Ovary (tissue), 7 donors: ENCODE measurements at regions not wholly inside any gene's neighbourhood (a gene's known extent, or its start where the extent isn't known, plus 50 kb on each side); places are given as distances from the start of the nearest gene placed in this dataset.

Experiments
- DNase-seq, 5 donors: peaks; one replicate each; pipeline ENCODE4 v3.0.0-alpha.2; 2019 to 2020
- H3K27ac ChIP-seq, 2 donors: fragments of 200-600 bp; one replicate each; pipeline versions ENCODE4 v1.5.1 to v1.8.0; 2019 to 2022
- H3K27me3 ChIP-seq: fragments of 200-600 bp; one replicate; pipeline ENCODE4 v1.8.0; 2022
- H3K36me3 ChIP-seq: fragments of 200-600 bp; sonication (generic); one replicate; pipeline ENCODE4 v1.5.1; 2019
- H3K4me1 ChIP-seq: one replicate; pipeline ENCODE4 v1.8.1; 2013; ENCODE audit warnings: mild to moderate bottlenecking, moderate library complexity; ENCODE audit not compliant: insufficient read depth
- H3K4me3 ChIP-seq: fragments of 200-600 bp; sonication (generic); one replicate; pipeline ENCODE4 v1.5.1; 2017
- H3K9me3 ChIP-seq, 2 donors: fragments of 200-600 bp in 1 of 2; sonication (generic) in 1 of 2; one replicate each; pipeline versions ENCODE4 v1.5.1 to v1.8.1; 2013 to 2019; ENCODE audit warnings: mild to moderate bottlenecking in 1 of 2, moderate library complexity in 1 of 2
- EP300 ChIP-seq: sonication (generic); formaldehyde crosslinking; IDR thresholded peaks from one replicate; pipeline ENCODE4 v1.6.1; 2017; ENCODE audit warnings: antibody characterized with exemption
- POLR2A ChIP-seq: fragments of 450-650 bp; IDR thresholded peaks from one replicate; pipeline ENCODE4 v1.6.1; 2017; ENCODE audit warnings: antibody characterized with exemption, mild to moderate bottlenecking, moderate library complexity
- WGBS, 3 donors: extraction: QIAGEN DNeasy Blood & Tissue Kit in 1 of 3; methylation state at CpG; one replicate each; pipeline versions ENCODE4 v1.1.5 to v1.1.7; 2013 to 2017; 5-methylcytosine and 5-hydroxymethylcytosine counted together
- intact Hi-C, 4 donors: fragments of 100-400 bp; cut with DNase I; formaldehyde crosslinking; loops; one replicate each; pipeline versions ENCODE4 v1.11.0 to v1.15.1; 2022 to 2023
- TF ChIP-seq, protein P1 (sequence below), 3 donors: fragments of 450-650 bp in 2 of 3; fragments of 200-600 bp in 1 of 3; IDR thresholded peaks; one replicate each; pipeline versions ENCODE4 v1.5.1 to v1.8.0; 2016 to 2022; ENCODE audit warnings: antibody characterized with exemption in 3 of 3, mild to moderate bottlenecking in 1 of 3
- donor health status: DM: no; HTN: no; CAD: no; lungs with moderate emphysema.
- donor health status: DM: no; HTN: no; CAD: no.
- donor health status: Bipolar disorder and iron deficiency.
- donor health status: DM: no; HTN: no; CAD: no.
- donor health status: DM: yes; HTN: yes; CAD: no.

GRCh38 chr21:35764586-35764985, 295.7 kb downstream of the SETD4 start:
- no peaks in the 10 kb centered on the region for H3K27me3 ChIP-seq
- no peaks in the 10 kb centered on the region for H3K4me1 ChIP-seq
- no peaks in the 10 kb centered on the region for H3K9me3 ChIP-seq
- H3K36me3 ChIP-seq: no peaks in the 10 kb centered on the region
- no peak overlapping the region for H3K4me3 ChIP-seq
- DNase-seq: no peak
- TF ChIP-seq POLR2A: no peak
- TF ChIP-seq EP300: no peak
- TF ChIP-seq, protein P1, sequence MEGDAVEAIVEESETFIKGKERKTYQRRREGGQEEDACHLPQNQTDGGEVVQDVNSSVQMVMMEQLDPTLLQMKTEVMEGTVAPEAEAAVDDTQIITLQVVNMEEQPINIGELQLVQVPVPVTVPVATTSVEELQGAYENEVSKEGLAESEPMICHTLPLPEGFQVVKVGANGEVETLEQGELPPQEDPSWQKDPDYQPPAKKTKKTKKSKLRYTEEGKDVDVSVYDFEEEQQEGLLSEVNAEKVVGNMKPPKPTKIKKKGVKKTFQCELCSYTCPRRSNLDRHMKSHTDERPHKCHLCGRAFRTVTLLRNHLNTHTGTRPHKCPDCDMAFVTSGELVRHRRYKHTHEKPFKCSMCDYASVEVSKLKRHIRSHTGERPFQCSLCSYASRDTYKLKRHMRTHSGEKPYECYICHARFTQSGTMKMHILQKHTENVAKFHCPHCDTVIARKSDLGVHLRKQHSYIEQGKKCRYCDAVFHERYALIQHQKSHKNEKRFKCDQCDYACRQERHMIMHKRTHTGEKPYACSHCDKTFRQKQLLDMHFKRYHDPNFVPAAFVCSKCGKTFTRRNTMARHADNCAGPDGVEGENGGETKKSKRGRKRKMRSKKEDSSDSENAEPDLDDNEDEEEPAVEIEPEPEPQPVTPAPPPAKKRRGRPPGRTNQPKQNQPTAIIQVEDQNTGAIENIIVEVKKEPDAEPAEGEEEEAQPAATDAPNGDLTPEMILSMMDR (IDR thresholded peaks at IDR 0.05): no peak
- intact Hi-C loops: loop anchor here in 1 of 4 donors (5.0 kb wide), 1 partner anchor 178 kb away; no protein-coding TSS in a partner anchor
- H3K27ac ChIP-seq: no peak overlapping the region

DNA sequence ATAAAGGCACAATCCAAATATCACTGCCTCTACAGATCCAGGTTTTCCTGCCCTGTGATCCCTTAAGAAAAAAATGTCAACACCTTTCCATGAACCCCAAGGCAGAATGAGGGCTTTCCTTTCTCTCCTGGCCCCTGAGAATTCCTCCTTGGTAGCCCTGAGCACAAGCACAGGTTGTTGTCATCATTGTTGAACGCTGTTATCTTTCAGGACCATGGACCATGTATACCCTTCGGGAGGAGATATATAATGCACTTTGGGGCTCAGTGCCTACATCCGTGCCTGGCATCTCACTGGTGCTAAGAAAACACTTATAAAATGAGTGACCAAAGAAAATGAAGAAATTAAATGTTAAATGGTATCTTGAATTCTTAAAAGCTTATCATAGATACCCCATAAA, 296.2 kb downstream of the SETD4 start:
- H3K27me3 ChIP-seq: no peaks in the 10 kb centered on the region
- H3K27ac ChIP-seq: no peak overlapping the region
- no peaks in the 10 kb centered on the region for H3K9me3 ChIP-seq
- no peak overlapping the region for H3K4me3 ChIP-seq
- intact Hi-C loops: loop anchor here in 1 of 4 donors (5.0 kb wide), 1 partner anchor 178 kb away; no protein-coding TSS in a partner anchor
- TF ChIP-seq, protein P1 (IDR thresholded peaks at IDR 0.05): no peak
- no peaks in the 10 kb centered on the region for H3K36me3 ChIP-seq
- 92 to 95% (median 94%) methylated on average over 3 of the region's 3 CpGs for WGBS, 3 donors
- no peaks in the 10 kb centered on the region for H3K4me1 ChIP-seq
- no peak for DNase-seq

DNA sequence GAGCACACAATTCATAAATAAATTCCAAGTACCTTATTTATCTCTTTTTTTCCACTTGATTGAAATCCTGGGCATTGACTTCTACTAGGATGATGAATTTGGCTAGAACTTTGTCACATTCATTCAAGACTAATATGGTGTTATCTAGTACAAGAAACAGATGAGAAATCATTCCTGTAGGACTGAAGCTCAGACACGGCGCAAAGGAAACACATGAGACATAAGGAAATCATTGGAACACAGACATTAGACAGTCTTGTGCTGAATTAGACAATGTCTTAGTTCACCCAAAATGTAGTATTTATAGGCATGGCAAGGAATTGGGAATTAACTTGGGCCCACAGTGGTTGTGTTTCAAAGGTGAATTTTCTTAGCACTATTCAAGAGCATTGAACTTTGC, 305.7 kb downstream of the SETD4 start:
- no peaks in the 10 kb centered on the region for H3K27me3 ChIP-seq
- no peaks in the 10 kb centered on the region for H3K4me1 ChIP-seq
- no peaks in the 10 kb centered on the region for H3K9me3 ChIP-seq
- H3K36me3 ChIP-seq: no peaks in the 10 kb centered on the region
- intact Hi-C loops: no loop called here
- H3K27ac ChIP-seq: no peak overlapping the region
- no peak for DNase-seq
- H3K4me3 ChIP-seq: no peak overlapping the region
- 91 to 94% (median 94%) methylated on average over 2 of the region's 2 CpGs for WGBS, 3 donors
- TF ChIP-seq POLR2A: no peak
- TF ChIP-seq EP300: no peak
- TF ChIP-seq, protein P1 (IDR thresholded peaks at IDR 0.05): no peak

DNA sequence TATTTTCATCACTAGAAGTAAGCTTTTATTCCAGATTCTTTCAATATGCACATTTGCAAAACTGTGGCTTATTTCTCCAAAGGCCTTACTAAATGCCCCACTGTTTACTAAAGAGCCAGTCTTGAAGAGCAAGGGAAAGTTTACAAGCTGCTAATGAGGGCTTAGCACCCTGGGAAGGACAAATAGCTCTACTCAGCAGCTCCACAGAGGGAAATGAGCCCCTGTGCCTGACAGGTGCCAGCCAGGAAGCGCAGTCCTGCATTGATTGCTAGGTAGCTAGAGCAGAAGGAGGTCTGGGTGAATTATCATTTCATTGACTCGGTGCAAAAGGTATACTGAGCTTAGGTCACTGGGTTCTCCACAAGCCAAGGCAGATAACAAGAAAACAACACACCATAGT, 307.0 kb downstream of the SETD4 start:
- no peak for DNase-seq
- no peak overlapping the region for H3K4me3 ChIP-seq
- WGBS, 3 donors: 65 to 84% (median 81%) methylated on average over 2 of the region's 2 CpGs
- intact Hi-C loops: no loop called here
- no peaks in the 10 kb centered on the region for H3K9me3 ChIP-seq
- TF ChIP-seq, protein P1 (IDR thresholded peaks at IDR 0.05): no peak
- TF ChIP-seq POLR2A: no peak
- no peaks in the 10 kb centered on the region for H3K4me1 ChIP-seq
- H3K27ac ChIP-seq: no peak overlapping the region
- no peaks in the 10 kb centered on the region for H3K27me3 ChIP-seq
- H3K36me3 ChIP-seq: no peaks in the 10 kb centered on the region

GRCh38 chr21:35751171-35751570, 309.2 kb downstream of the SETD4 start:
- H3K27me3 ChIP-seq: no peaks in the 10 kb centered on the region
- no peak for TF ChIP-seq POLR2A
- H3K4me3 ChIP-seq: no peak overlapping the region
- H3K36me3 ChIP-seq: no peaks in the 10 kb centered on the region
- H3K4me1 ChIP-seq: no peaks in the 10 kb centered on the region
- H3K9me3 ChIP-seq: no peaks in the 10 kb centered on the region
- DNase-seq: no peak
- intact Hi-C loops: no loop called here
- no peak overlapping the region for H3K27ac ChIP-seq
